Gastroesophageal sphincter (tissue), 4 donors: ENCODE measurements at regions not wholly inside any gene's neighbourhood (a gene's known extent, or its start where the extent isn't known, plus 50 kb on each side); places are given as distances from the start of the nearest gene placed in this dataset.

Experiments
- ATAC-seq: fragments of 150-250 bp; one replicate; pipeline ENCODE4 v1.9.1; 2016; ENCODE audit warnings: mild to moderate bottlenecking, moderate library complexity
- H3K27ac ChIP-seq, 4 donors: fragments of 200-600 bp; sonication (generic) in 3 of 4; 1 replicate in 3 of 4; 2 replicates in 1 of 4; pipeline ENCODE4 v1.5.1; 2016 to 2019
- H3K27me3 ChIP-seq: fragments of 200-600 bp; sonication (generic); one replicate; pipeline ENCODE4 v1.5.1; 2019
- H3K36me3 ChIP-seq, 2 donors: fragments of 200-600 bp; sonication (generic); one replicate each; pipeline ENCODE4 v1.5.1; 2019; ENCODE audit warnings: control low read depth in 1 of 2
- H3K4me1 ChIP-seq, 3 donors: fragments of 200-600 bp; sonication (generic); 1 replicate in 2 of 3; 2 replicates in 1 of 3; pipeline ENCODE4 v1.5.1; 2016 to 2019; ENCODE audit warnings: control low read depth in 2 of 3
- H3K4me3 ChIP-seq, 2 donors: fragments of 200-600 bp; sonication (generic); one replicate each; pipeline ENCODE4 v1.5.1; 2019; ENCODE audit warnings: mild to moderate bottlenecking in 1 of 2, moderate library complexity in 1 of 2
- H3K9me3 ChIP-seq, 3 donors: fragments of 200-600 bp; sonication (generic); one replicate each; pipeline ENCODE4 v1.5.1; 2017 to 2019; ENCODE audit warnings: control low read depth in 2 of 3
- CTCF ChIP-seq, 4 experiments: fragments of 200-600 bp in 2 of 4; fragments of 450-650 bp in 2 of 4; sonication (generic) in 1 of 4; IDR thresholded peaks; one replicate each; pipeline ENCODE4 v1.5.1; 2017 to 2019; ENCODE audit warnings: antibody characterized with exemption in 4 of 4, mild to moderate bottlenecking in 2 of 4, moderate library complexity in 2 of 4
- EP300 ChIP-seq: sonication (generic); formaldehyde crosslinking; IDR thresholded peaks from one replicate; pipeline ENCODE4 v1.6.1; 2017; ENCODE audit warnings: antibody characterized with exemption, mild to moderate bottlenecking
- POLR2A ChIP-seq, 2 donors: fragments of 450-650 bp; IDR thresholded peaks; one replicate each; pipeline ENCODE4 v1.6.1; 2017; ENCODE audit warnings: antibody characterized with exemption in 2 of 2, mild to moderate bottlenecking in 2 of 2, moderate library complexity in 1 of 2
- POLR2AphosphoS5 ChIP-seq: sonication (generic); formaldehyde crosslinking; IDR thresholded peaks from one replicate; pipeline ENCODE4 v1.6.1; 2017; ENCODE audit warnings: antibody characterized with exemption
- WGBS, 2 donors: methylation state at CpG; one replicate each; pipeline ENCODE4 v1.1.5; 2018; ENCODE audit warnings: low coverage in 1 of 2; 5-methylcytosine and 5-hydroxymethylcytosine counted together

GRCh38 chr17:6910987-6911603 is 79.6 kb upstream of the TEKT1 start:
- H3K4me3 ChIP-seq, result no peak overlapping the region
- H3K27ac ChIP-seq, result no peak overlapping the region
- H3K4me1 ChIP-seq, result peaks cover 0 to 10% (median 3%) of the 10 kb centered on the region in 3 donors
- no peak for ATAC-seq
- peaks cover 38% of the 10 kb centered on the region for H3K27me3 ChIP-seq
- TF ChIP-seq EP300, result no peak
- TF ChIP-seq POLR2A (IDR thresholded peaks at IDR 0.05), result no peak
- no peak for TF ChIP-seq POLR2AphosphoS5
- TF ChIP-seq CTCF (IDR thresholded peaks at IDR 0.05), result peak; percentile 25 to 56 (median 52)
- 0% methylated on average over 2 of the region's 2 CpGs for WGBS, 2 donors
- no peaks in the 10 kb centered on the region for H3K9me3 ChIP-seq
- H3K36me3 ChIP-seq, result no peaks in the 10 kb centered on the region

GRCh38 chr17:6912110-6913051 is 80.9 kb upstream of the TEKT1 start:
- no peak for ATAC-seq
- Histone ChIP-seq H3K36me3 (no peaks in the 10 kb centered on the region), H3K4me1 (peaks cover 0 to 10% (median 3%) of the 10 kb centered on the region in 3 donors), H3K9me3 (no peaks in the 10 kb centered on the region), H3K27me3 (peaks cover 41% of the 10 kb centered on the region), H3K4me3 (no peak overlapping the region), H3K27ac (no peak overlapping the region)
- TF ChIP-seq EP300 (no peak), CTCF (IDR thresholded peaks at IDR 0.05) (no peak), POLR2AphosphoS5 (no peak), POLR2A (IDR thresholded peaks at IDR 0.05) (no peak)
- 59 to 75% methylated on average over 9 of the region's 13 CpGs for WGBS, 2 donors

DNA sequence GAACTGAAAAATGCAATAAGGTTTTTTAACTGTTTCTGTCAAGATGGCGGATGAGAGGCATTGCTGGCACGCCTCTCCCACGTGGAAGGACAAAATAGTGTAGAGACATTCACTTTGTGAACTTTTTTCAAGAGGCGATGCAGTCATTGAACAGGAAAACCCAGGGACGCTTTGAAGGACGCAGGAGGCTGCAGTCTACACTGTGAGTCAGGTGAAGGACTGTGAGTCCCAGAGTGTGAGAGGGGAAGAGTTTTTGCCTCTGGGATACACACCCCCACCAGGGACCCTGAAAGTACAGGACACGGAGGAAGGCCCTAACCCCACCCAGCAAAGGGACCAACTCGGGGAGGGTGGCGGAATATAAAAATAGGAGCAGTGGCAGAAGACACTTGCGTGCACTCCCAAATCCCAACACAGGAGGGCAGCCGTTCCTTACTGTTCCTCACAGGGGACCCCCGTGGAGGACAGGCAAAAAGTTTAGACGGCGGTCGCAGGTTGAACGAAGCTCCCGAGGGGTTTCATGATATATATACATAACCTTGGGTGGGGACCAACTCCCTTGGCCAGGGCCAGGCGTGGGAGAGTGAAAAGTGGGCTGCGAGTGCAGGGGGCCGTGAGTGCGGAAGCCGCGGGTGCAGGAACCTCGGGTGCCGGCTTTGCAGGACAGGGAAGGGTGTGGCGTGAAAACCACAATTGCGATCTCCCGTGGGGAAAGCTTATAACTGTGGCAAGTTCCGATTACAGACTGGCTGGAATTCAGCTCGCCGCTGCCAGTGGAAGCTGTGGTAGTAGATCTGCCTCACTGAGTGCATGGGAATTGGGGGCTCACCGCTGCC is 82.0 kb upstream of the ALOX12 start:
- TF ChIP-seq CTCF (IDR thresholded peaks at IDR 0.05), result peak; percentile 31 to 85 (median 72)
- TF ChIP-seq EP300, result no peak
- 14 to 39% methylated on average over 7 to 27 of the region's 32 CpGs for WGBS, 2 donors
- peak overlapping the region in 1 of 2 donors; percentile 27 for H3K4me3 ChIP-seq
- H3K9me3 ChIP-seq, result no peaks in the 10 kb centered on the region
- peaks cover 0 to 10% (median 3%) of the 10 kb centered on the region in 3 donors for H3K4me1 ChIP-seq
- no peak overlapping the region for H3K27ac ChIP-seq
- H3K36me3 ChIP-seq, result no peaks in the 10 kb centered on the region
- peak; percentile 57 for ATAC-seq
- peaks cover 47% of the 10 kb centered on the region for H3K27me3 ChIP-seq

DNA sequence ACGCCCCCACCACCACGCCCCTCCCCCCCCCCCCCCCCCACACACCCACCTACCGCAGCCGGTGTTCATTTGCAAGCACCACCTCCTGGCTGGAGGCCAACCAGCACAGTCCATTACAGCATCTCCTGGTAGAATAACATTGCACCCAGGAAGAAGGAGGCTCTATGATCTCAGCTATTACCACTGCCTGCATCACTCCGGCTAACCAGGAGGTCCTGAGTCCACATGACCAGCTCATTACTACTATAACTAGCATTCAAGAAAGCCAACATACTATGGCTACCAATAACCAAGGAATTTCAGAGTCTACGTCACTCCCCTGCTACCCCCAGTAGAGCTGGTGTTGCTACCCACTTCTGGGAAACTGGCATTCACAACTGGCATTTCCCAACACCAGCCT is 81.1 kb upstream of the ALOX12 start:
- no peak overlapping the region for H3K27ac ChIP-seq
- TF ChIP-seq POLR2AphosphoS5 (no peak), CTCF (IDR thresholded peaks at IDR 0.05) (no peak), EP300 (no peak), POLR2A (IDR thresholded peaks at IDR 0.05) (no peak)
- no CpG with 5 or more reads among the region's 6 CpGs for WGBS, 2 donors
- peaks cover 0 to 10% (median 3%) of the 10 kb centered on the region in 3 donors for H3K4me1 ChIP-seq
- H3K27me3 ChIP-seq, result peaks cover 38% of the 10 kb centered on the region
- no peak for ATAC-seq
- no peaks in the 10 kb centered on the region for H3K9me3 ChIP-seq
- H3K4me3 ChIP-seq, result no peak overlapping the region
- no peaks in the 10 kb centered on the region for H3K36me3 ChIP-seq
